NCI-H446 (cell line): ENCODE measurements at regions not wholly inside any gene's neighbourhood (a gene's known extent, or its start where the extent isn't known, plus 50 kb on each side); places are given as distances from the start of the nearest gene placed in this dataset.
"Not testable (repeated sequence)": the region's sequence is repeated elsewhere in the genome, so short reads cannot be mapped to it uniquely, and the experiment has no call there.

Source experiments
- DNase-seq, 2 experiments: peaks; one replicate each; lab custom pipeline; 2025; lab: John Stamatoyannopoulos, UW

DNA sequence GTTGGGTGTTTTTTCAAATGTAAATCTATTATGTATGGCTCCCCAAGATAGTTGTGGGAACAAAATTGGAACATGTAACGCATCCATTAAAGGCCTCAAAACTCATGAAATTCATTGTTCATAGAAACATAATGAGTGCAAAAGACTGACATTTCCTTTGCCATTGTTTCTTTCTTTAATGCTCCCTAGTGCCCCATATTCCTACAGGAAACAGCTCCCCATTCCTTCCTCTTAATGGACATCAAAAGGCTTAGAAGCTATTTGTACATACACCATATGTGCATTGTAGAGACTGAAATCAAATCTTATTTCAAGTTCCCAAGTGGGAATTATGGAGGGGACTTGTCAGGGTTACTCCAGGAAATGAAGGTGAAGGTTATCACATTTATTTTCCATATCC lies 139.1 kb downstream of the AHR start:
- DNase-seq = no peak

DNA sequence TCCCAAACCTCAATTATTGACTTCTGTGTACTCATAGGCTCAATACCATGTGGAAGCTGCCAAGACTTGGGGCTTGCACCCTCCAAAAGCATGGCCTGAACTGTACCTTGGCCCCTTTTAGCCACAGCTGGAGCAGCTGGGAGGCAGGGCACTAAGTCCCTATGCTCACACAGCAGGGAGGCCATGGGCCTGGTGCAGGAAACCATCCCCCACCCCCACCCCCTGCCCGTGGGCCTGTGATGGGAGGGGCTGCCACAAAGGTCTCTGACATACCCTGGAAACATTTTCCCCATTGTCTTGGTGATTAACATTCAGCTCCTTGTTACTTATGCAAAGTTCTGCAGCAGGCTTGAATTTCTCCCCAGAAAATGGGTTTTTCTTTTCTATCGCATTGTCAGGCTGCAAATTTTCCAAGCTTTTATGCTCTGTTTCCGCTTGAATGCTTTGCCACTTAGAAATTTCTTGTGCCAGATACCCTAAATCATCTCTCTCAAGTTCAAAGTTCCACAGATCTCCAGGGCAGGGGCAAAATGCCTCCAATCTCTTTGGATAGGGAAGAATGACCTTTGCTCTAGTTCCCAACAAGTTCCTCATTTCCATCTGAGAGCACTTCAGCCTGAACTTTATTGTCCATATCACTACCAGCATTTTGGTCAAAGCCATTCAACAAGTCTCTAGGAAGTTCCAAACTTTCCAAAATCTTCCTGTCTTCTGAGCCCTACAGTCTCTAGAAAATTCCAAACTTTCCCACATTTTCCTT lies 141.8 kb downstream of the AHR start:
- DNase-seq = not testable (repeated sequence)

DNA sequence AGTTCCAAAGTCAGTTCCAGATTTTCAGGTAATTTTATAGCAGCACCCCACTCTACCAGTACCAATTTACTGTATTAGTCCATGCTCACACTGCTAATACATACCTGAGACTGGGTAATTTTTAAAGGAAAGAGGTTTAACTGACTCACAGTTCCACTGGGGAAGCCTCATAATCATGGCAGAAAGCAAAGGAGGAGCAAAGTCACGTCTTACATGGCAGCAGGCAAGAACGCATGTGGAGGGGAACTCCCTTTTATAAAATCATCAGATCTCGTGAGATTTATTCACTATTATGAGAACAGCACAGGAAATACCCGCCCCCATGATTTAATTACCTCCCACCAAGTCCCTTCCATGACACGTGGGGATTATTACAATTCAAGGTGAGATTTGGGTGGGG lies 142.4 kb downstream of the AHR start:
- DNase-seq = no peak

DNA sequence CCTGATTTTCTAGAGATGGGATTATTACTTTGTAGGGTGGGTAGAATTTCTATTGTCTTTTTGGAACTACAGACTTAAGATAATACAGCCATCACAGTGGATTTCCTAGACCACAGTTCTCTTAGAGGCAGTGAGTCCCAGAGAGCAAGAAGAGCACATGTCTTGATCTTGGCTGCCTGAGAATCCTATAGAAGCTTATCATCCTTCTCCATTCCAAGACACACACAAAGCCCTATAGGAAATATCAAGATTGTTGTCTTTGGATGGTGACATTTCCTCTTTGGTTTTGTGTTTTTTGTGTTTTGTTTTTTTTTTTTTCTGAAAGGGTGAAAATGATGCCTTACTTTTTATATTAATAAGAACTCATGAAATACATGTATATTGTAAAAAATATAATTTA lies 143.1 kb downstream of the AHR start:
- DNase-seq = no peak

DNA sequence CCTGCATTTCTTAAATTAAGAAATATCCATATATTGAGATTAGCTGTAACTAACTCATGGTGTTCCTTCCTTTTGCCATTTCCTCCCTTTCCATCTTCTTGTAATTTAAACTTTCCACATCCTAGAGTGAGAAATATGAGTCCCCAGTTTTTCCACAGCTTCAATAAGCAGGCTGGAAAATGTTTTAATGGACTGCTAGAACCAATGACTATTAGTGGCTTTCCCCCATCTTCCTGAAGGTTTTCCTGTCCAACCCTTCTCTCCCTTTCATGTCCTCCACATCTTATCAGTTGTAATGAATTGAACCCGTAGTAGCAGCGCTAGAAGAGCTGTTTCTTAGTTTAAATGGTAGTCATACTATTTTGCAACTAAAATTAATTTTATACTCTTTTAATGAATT lies 145.7 kb downstream of the AHR start:
- DNase-seq = no peak

DNA sequence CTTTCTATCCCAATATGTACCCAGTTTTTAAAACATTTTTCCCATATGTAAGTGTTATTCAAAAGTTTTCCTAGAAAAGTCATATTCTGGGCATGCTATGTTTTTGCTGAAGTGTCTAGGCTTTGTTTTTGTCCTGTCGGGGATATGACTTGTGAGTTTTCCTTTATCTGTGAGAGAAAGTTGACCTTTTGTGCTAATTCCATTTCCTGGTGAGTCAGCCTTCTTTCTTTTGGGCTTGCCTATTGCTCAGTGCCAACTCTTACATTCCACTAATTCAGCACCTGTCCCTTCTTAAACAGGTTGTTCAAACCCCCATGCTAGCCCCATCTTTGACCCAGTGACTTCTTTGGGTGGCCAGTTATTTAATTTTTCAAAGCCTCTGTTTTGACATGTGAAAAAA lies 146.2 kb downstream of the AHR start:
- no peak for DNase-seq

DNA sequence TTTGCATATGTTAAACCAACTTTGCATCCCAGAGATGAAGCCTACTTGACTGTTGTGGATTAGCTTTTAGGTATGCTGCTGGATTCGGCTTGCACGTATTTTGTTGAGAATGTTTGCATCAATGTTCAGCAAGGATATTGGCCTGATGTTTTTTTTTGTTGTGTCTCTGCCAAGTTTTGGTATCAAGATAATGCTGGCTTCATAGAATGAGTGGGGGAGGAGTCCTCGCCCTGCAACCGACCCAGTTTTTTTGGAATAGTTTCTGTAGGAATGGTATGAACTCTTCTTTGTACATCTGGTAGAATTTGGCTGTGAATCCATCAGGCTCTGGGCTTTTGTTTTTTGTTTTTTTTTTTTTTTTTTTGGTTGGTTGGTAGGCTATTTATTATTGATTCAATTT lies 147.9 kb downstream of the AHR start:
- no peak for DNase-seq

DNA sequence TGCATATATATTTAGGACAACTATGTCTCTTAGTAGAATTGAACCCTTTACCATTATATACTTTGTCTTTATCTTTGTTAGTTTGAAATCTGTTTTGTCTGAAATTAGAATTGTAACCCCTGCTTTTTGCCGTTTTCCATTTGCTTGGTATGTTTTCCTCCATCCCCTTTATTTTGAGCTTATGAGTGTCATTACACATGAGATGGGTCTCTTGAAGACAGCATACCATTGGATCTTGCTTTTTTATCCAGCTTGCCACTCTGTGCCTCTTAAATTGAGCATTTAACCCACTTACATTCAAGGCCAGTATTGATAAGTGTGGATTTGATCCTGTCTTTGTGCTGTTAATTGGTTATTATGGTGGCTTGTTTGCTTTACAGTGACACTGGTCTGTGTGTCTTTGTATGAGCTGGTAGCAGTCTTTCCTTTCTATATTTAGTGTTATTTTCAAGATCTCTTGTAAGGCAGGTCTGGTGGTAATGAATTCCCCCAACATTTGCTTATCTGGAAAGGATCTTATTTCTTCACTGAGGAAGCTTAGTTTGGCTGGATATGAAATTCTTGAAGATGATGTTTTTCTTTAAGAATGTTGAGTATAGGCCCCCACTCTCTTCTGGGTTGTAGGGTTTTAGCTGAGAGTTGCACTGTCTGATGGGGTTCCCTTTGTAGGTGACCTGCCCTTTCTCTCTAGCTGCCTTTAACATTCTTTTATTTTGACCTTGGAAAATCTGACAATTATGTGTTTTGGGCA lies 149.5 kb downstream of the AHR start:
- DNase-seq = no peak

- DNase-seq = no peak
These were observed 150.3 kb downstream of the AHR start for GRCh38 chr7:17448479-17449423.

DNA sequence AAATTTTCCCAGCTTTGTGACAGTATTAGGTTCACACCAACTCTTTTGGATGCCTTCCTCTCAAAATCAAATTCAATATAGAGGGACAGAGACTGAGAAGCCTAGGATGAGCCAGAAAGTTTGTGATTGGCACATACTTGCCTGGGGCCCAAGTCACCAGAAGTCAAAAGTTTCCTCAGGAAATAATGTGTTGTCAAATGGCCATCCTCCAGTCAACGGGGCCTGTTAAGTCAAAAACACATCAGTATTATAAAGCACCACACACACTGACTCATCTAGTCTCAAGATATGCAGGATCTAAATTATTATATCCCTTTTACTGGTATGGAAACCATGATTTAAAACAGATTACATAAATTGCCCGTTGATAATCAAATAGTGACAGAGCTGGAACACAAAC lies 158.1 kb downstream of the AHR start:
- no peak for DNase-seq

GRCh38 chr7:17460001-17460400 lies 161.5 kb downstream of the AHR start:
- DNase-seq = no peak

DNA sequence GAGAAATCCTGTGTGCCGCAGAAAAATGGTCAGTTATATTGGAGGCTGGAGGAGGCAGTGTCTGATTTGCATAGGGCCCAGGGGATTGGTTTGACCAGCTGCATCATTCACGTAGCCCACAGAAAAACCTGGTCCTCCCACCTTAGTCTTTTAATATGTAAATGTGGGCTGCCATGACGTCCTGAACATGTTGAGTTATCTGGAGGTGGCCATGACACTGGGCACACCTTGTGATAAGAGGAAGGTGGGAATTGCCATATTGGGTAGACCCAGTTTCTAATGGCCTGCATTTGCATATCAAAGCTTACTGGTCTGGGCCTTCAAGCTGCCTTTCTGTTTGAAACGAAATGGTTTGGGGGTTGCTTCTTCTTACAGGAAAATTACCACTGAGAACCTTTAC lies 162.2 kb downstream of the AHR start:
- DNase-seq = no peak

- no peak for DNase-seq
These were observed 163.7 kb downstream of the AHR start for GRCh38 chr7:17462131-17462631.

- DNase-seq = no peak
These were observed 165.1 kb downstream of the AHR start for GRCh38 chr7:17463511-17464085.

- DNase-seq = no peak
These were observed 167.8 kb downstream of the AHR start for GRCh38 chr7:17466216-17466615.

GRCh38 chr7:17467386-17467945 lies 169.0 kb downstream of the AHR start:
- no peak for DNase-seq

GRCh38 chr7:17471325-17471724 lies 172.9 kb downstream of the AHR start:
- DNase-seq = no peak

DNA sequence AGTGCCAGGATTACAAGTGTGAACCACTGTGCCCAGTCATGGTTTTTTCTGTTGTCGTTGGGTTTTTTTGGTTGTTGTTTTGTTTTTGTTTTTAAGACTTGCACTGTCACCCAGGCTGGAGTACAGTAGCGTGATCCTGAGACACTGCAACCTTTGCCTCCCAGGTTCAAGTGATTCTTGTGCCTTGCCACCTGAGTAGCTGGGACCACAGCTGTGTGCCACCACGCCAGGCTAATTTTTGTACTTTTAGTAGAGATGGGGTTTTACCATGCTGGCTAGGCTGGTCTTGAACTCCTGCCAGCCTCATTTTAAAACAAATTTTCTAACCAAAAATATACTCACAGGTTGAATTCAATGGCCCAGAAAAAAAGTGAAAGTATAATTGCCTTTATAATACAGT lies 174.1 kb downstream of the AHR start:
- no peak for DNase-seq

GRCh38 chr7:17472939-17473338 lies 174.5 kb downstream of the AHR start:
- DNase-seq = no peak

DNA sequence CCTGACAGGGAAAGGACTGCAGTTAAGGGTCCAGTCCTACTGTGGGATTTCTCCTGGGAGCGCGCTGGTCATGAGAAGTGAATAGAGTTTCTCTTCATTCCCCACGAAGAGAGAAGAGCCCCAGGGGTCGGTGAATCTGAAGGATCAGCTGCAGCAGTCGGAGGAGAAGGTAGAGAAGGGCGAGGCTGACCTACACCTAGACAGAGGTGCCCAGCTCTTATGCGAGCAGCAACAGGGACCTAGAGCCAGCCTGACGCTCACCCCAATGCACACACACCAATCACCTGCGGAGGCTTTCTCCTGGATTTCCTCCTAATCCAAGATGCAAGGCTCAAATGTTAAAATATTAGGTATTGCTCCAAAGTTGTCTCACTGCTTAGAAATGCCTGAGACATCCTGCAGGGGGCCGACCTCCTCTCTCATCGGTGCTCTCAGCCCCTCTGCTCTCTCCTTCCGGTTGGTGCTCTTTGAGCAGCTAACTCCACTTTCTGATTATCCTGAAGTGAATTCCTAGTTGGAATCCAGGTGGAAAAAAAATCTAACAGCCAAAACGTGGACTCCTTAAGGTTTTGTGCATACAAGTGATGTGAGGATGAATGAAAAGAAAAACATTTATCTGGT lies 176.4 kb downstream of the AHR start:
- no peak for DNase-seq

- no peak for DNase-seq
These were observed 178.7 kb downstream of the AHR start for GRCh38 chr7:17477182-17477581.
